Right lobe of liver (tissue), 6 donors: ENCODE measurements at regions not wholly inside any gene's neighbourhood (a gene's known extent, or its start where the extent isn't known, plus 50 kb on each side); places are given as distances from the start of the nearest gene placed in this dataset.

Experiments used
- ATAC-seq, 4 donors: fragments of 200-7000 bp; cut with Tn5 transposase; one replicate each; pipeline ENCODE4 v1.9.1; 2020; ENCODE audit warnings: mild to moderate bottlenecking in 4 of 4, moderate library complexity in 4 of 4
- DNase-seq, 3 donors: peaks; one replicate each; pipeline ENCODE4 v3.0.0-alpha.2; 2020
- H3K27ac ChIP-seq, 3 donors: fragments of 200-600 bp; one replicate each; pipeline ENCODE4 v1.8.0; 2022
- H3K27me3 ChIP-seq, 2 donors: fragments of 200-600 bp; one replicate each; pipeline ENCODE4 v1.8.0; 2022
- H3K36me3 ChIP-seq, 4 donors: fragments of 200-600 bp; sonication (generic) in 1 of 4; one replicate each; pipeline versions ENCODE4 v1.5.1 to v1.8.0; 2017 to 2022; ENCODE audit warnings: control low read depth in 1 of 4
- H3K4me1 ChIP-seq, 4 donors: fragments of 200-600 bp; sonication (generic) in 1 of 4; one replicate each; pipeline versions ENCODE4 v1.5.1 to v1.8.0; 2017 to 2022; ENCODE audit warnings: control low read depth in 1 of 4
- H3K4me3 ChIP-seq, 3 donors: fragments of 200-600 bp; one replicate each; pipeline ENCODE4 v1.8.0; 2022
- H3K9me3 ChIP-seq, 4 donors: fragments of 200-600 bp; sonication (generic) in 1 of 4; one replicate each; pipeline versions ENCODE4 v1.5.1 to v1.8.0; 2017 to 2022; ENCODE audit warnings: control low read depth in 1 of 4
- CTCF ChIP-seq, 4 donors: fragments of 200-600 bp in 3 of 4; fragments of 450-650 bp in 1 of 4; IDR thresholded peaks; one replicate each; pipeline versions ENCODE4 v1.5.1 to v1.8.0; 2016 to 2022; ENCODE audit warnings: antibody characterized with exemption in 4 of 4, mild to moderate bottlenecking in 2 of 4
- POLR2A ChIP-seq: fragments of 450-650 bp; IDR thresholded peaks from one replicate; pipeline ENCODE4 v1.6.1; 2017; ENCODE audit warnings: antibody characterized with exemption, mild to moderate bottlenecking
- WGBS: methylation state at CpG from one replicate; pipeline ENCODE4 v1.1.6; 2018; ENCODE audit warnings: low coverage, low lambda C conversion rate; ENCODE audit not compliant: insufficient coverage; ENCODE audit errors: missing lambda C conversion rate; 5-methylcytosine and 5-hydroxymethylcytosine counted together
- intact Hi-C, 2 donors: fragments of 100-400 bp; cut with DNase I; formaldehyde crosslinking; loops; one replicate each; pipeline versions ENCODE4 v1.11.2 to v1.14.1; 2022
- donor health status: DM: no; HTN: yes; CAD: no.
- donor health status: DM: no; HTN: no; CAD: no.
- donor health status: DM: no; HTN: no; CAD: no.
- donor health status: DM: no; HTN: yes; CAD: no.
- donor health status: DM: no; HTN: yes; CAD: no.

GRCh38 chr3:181971424-181971823 lies 259.7 kb downstream of the SOX2 start:
- Histone ChIP-seq H3K9me3 (no peaks in the 10 kb centered on the region), H3K4me1 (no peaks in the 10 kb centered on the region), H3K36me3 (no peaks in the 10 kb centered on the region), H3K4me3 (no peak overlapping the region), H3K27me3 (no peaks in the 10 kb centered on the region), H3K27ac (no peak overlapping the region)
- ATAC-seq (no peak), DNase-seq (no peak)
- no peak for TF ChIP-seq CTCF (IDR thresholded peaks at IDR 0.05)
- no peak for TF ChIP-seq POLR2A
- WGBS, result 41% methylated on average over 2 of the region's 2 CpGs
- intact Hi-C loops, result no loop called here

GRCh38 chr3:181974198-181974597 lies 262.5 kb downstream of the SOX2 start:
- no CpG with 5 or more reads among the region's 2 CpGs for WGBS

GRCh38 chr3:181976526-181976925 lies 264.8 kb downstream of the SOX2 start:
- Histone ChIP-seq H3K9me3 (no peaks in the 10 kb centered on the region), H3K27ac (no peak overlapping the region), H3K4me3 (no peak overlapping the region), H3K4me1 (no peaks in the 10 kb centered on the region), H3K27me3 (no peaks in the 10 kb centered on the region), H3K36me3 (no peaks in the 10 kb centered on the region)
- DNase-seq, result no peak
- 36% methylated on average over 1 of the region's 1 CpG for WGBS
- intact Hi-C loops, result no loop called here
- TF ChIP-seq CTCF (IDR thresholded peaks at IDR 0.05), result no peak
- no peak for TF ChIP-seq POLR2A
- no peak for ATAC-seq

More at GRCh38 chr3:181974198-181974597, 262.5 kb downstream of the SOX2 start:
- no peaks in the 10 kb centered on the region for H3K4me1 ChIP-seq
- ATAC-seq, result no peak
- H3K27ac ChIP-seq, result no peak overlapping the region
- H3K9me3 ChIP-seq, result no peaks in the 10 kb centered on the region
- H3K27me3 ChIP-seq, result no peaks in the 10 kb centered on the region
- intact Hi-C loops, result no loop called here
- H3K4me3 ChIP-seq, result no peak overlapping the region
- TF ChIP-seq CTCF (IDR thresholded peaks at IDR 0.05) (no peak), POLR2A (no peak)
- no peak for DNase-seq
- no peaks in the 10 kb centered on the region for H3K36me3 ChIP-seq

- Histone ChIP-seq H3K9me3 (no peaks in the 10 kb centered on the region), H3K27ac (no peak overlapping the region), H3K4me3 (no peak overlapping the region), H3K27me3 (no peaks in the 10 kb centered on the region), H3K4me1 (no peaks in the 10 kb centered on the region), H3K36me3 (no peaks in the 10 kb centered on the region)
- WGBS, result 35% methylated on average over 2 of the region's 2 CpGs
- no peak for DNase-seq
- intact Hi-C loops, result no loop called here
- no peak for ATAC-seq
- TF ChIP-seq CTCF (IDR thresholded peaks at IDR 0.05), result no peak
- TF ChIP-seq POLR2A, result no peak
Measured at GRCh38 chr3:181985386-181985785, 273.7 kb downstream of the SOX2 start.

- ATAC-seq, result no peak
Measured at GRCh38 chr3:181987736-181988135, 276.0 kb downstream of the SOX2 start.

More at GRCh38 chr3:181987736-181988135, 276.0 kb downstream of the SOX2 start:
- no peak for TF ChIP-seq CTCF (IDR thresholded peaks at IDR 0.05)
- no peak for TF ChIP-seq POLR2A
- Histone ChIP-seq H3K27ac (no peak overlapping the region), H3K36me3 (no peaks in the 10 kb centered on the region), H3K9me3 (no peaks in the 10 kb centered on the region), H3K4me1 (no peaks in the 10 kb centered on the region), H3K27me3 (no peaks in the 10 kb centered on the region), H3K4me3 (no peak overlapping the region)
- DNase-seq, result no peak
- intact Hi-C loops, result no loop called here
- 58% methylated on average over 4 of the region's 4 CpGs for WGBS
